ENCODE measurements at regions not wholly inside any gene's neighbourhood (a gene's known extent, or its start where the extent isn't known, plus 50 kb on each side); places are given as distances from the start of the nearest gene placed in this dataset.
A peak's percentile ranks its signal among the peaks of the same experiment; 100 is the strongest.
"Not testable (repeated sequence)": the region's sequence is repeated elsewhere in the genome, so short reads cannot be mapped to it uniquely, and the experiment has no call there.

- intact Hi-C loops (cut with DNase I) = no loop called here
- no peak for DNase-seq (ENCODE audit: low spot score)
Observed at GRCh38 chr13:81658598-81659370, 1317.9 kb upstream of the SPRY2 start.

GRCh38 chr13:81639984-81640582 is 1299.2 kb upstream of the SPRY2 start:
- intact Hi-C loops (cut with DNase I) = no loop called here
- DNase-seq (ENCODE audit: low spot score) = no peak

- no peak for DNase-seq (ENCODE audit: low spot score)
- intact Hi-C loops (cut with DNase I) = no loop called here
Observed at GRCh38 chr13:81637457-81637856, 1296.5 kb upstream of the SPRY2 start.

GRCh38 chr13:81636120-81636519 is 1295.2 kb upstream of the SPRY2 start:
- intact Hi-C loops (cut with DNase I) = no loop called here
- DNase-seq (ENCODE audit: low spot score) = no peak

- intact Hi-C loops (cut with DNase I) = no loop called here
- no peak for DNase-seq (ENCODE audit: low spot score)
Observed at GRCh38 chr13:81615031-81615430, 1274.1 kb upstream of the SPRY2 start.

- intact Hi-C loops (cut with DNase I) = no loop called here
- DNase-seq (ENCODE audit: low spot score) = no peak
Observed at GRCh38 chr13:81610644-81611043, 1269.7 kb upstream of the SPRY2 start.

GRCh38 chr13:81609335-81609734 is 1268.4 kb upstream of the SPRY2 start:
- intact Hi-C loops (cut with DNase I) = no loop called here

GRCh38 chr13:81606074-81606473 is 1265.1 kb upstream of the SPRY2 start:
- intact Hi-C loops (cut with DNase I) = no loop called here
- DNase-seq (ENCODE audit: low spot score) = peak; percentile 74

More at GRCh38 chr13:81609335-81609734, 1268.4 kb upstream of the SPRY2 start:
- DNase-seq (ENCODE audit: low spot score) = no peak

GRCh38 chr13:81602241-81602640 is 1261.3 kb upstream of the SPRY2 start:
- DNase-seq (ENCODE audit: low spot score) = no peak

GRCh38 chr13:81597101-81597500 is 1256.2 kb upstream of the SPRY2 start:
- no peak for DNase-seq (ENCODE audit: low spot score)
- intact Hi-C loops (cut with DNase I) = no loop called here

More at GRCh38 chr13:81602241-81602640, 1261.3 kb upstream of the SPRY2 start:
- intact Hi-C loops (cut with DNase I) = no loop called here

- no peak for DNase-seq (ENCODE audit: low spot score)
- intact Hi-C loops (cut with DNase I) = no loop called here
Observed at GRCh38 chr13:81596224-81596753, 1255.4 kb upstream of the SPRY2 start.

GRCh38 chr13:81591528-81592220 is 1250.7 kb upstream of the SPRY2 start:
- intact Hi-C loops (cut with DNase I) = no loop called here
- DNase-seq (ENCODE audit: low spot score) = no peak

- intact Hi-C loops (cut with DNase I) = no loop called here
- DNase-seq (ENCODE audit: low spot score) = no peak
Observed at GRCh38 chr13:81582381-81582780, 1241.5 kb upstream of the SPRY2 start.

- no peak for DNase-seq (ENCODE audit: low spot score)
- intact Hi-C loops (cut with DNase I) = no loop called here
Observed at GRCh38 chr13:81577601-81578195, 1236.8 kb upstream of the SPRY2 start.

GRCh38 chr13:81568824-81569223 is 1227.9 kb upstream of the SPRY2 start:
- intact Hi-C loops (cut with DNase I) = no loop called here
- no peak for DNase-seq (ENCODE audit: low spot score)

GRCh38 chr13:81565849-81566248 is 1224.9 kb upstream of the SPRY2 start:
- DNase-seq (ENCODE audit: low spot score) = no peak
- intact Hi-C loops (cut with DNase I) = no loop called here

GRCh38 chr13:81563091-81563490 is 1222.2 kb upstream of the SPRY2 start:
- intact Hi-C loops (cut with DNase I) = no loop called here
- DNase-seq (ENCODE audit: low spot score) = no peak

- intact Hi-C loops (cut with DNase I) = no loop called here
- no peak for DNase-seq (ENCODE audit: low spot score)
Observed at GRCh38 chr13:81562598-81562997, 1221.7 kb upstream of the SPRY2 start.

- no peak for DNase-seq (ENCODE audit: low spot score)
- intact Hi-C loops (cut with DNase I) = no loop called here
Observed at GRCh38 chr13:81551036-81551435, 1210.1 kb upstream of the SPRY2 start.

GRCh38 chr13:81546294-81546693 is 1205.4 kb upstream of the SPRY2 start:
- DNase-seq (ENCODE audit: low spot score); intact Hi-C loops (cut with DNase I): not testable (repeated sequence)
